GM12865 (cell line): ENCODE measurements at regions not wholly inside any gene's neighbourhood (a gene's known extent, or its start where the extent isn't known, plus 50 kb on each side); places are given as distances from the start of the nearest gene placed in this dataset.

Experiments
- DNase-seq: peaks from one replicate; pipeline ENCODE4 v3.0.0; 2010; ENCODE audit warnings: low read depth
- H3K4me3 ChIP-seq: 2 replicates; pipeline ENCODE4 v1.5.1; 2011; ENCODE audit warnings: mild to moderate bottlenecking, low read depth, low read length, control low read depth
- TF ChIP-seq, protein P1 (sequence below): IDR thresholded peaks from 2 replicates; pipeline ENCODE4 v1.5.1; 2011; ENCODE audit warnings: low read length, control low read depth, low read depth, inconsistent platforms; ENCODE audit not compliant: insufficient read depth; ENCODE audit errors: missing control alignments

DNA sequence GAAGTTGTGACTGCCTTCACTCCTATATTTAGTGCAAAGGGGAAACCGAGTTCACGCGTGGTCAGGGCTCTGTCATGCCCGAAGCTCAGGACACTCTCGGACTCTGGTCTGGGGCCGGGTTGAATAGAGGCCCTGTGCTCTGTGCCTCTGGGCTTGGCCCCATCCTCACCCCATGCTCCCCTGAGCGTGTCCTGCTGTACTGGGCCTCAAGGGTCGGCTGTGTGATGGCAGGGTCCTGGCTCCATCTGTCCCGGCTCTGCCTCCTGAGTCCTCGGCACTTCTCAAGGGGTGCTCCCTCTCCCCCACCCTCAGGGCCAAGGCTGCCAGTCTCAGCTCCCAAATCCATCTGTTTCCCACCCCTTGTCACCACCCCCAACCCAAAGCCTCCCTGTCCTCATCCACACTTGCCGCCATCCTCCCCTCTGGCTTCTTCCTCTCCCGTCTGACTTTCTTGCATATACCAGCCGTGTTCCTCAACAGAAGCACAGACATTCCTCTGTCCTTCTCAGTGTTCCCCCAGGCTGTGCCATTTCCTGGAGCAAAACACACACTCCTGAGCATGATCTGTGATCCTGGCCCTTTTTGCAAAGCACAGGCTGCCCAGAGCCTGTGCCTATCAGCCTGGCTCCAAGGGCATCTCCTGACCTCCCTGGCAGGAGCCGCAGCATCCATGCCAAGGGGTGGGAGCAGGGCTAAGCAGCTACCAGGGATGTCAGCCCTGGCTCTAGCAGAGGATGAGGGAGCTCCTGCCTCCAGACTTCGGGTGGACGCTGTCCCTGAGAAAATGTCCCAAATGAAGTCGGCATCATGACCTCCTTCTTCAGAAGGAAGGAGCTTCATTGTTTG, 64.2 kb upstream of the OTOS start:
- DNase-seq = no peak
- no peak overlapping the region for H3K4me3 ChIP-seq
- TF ChIP-seq, protein P1, sequence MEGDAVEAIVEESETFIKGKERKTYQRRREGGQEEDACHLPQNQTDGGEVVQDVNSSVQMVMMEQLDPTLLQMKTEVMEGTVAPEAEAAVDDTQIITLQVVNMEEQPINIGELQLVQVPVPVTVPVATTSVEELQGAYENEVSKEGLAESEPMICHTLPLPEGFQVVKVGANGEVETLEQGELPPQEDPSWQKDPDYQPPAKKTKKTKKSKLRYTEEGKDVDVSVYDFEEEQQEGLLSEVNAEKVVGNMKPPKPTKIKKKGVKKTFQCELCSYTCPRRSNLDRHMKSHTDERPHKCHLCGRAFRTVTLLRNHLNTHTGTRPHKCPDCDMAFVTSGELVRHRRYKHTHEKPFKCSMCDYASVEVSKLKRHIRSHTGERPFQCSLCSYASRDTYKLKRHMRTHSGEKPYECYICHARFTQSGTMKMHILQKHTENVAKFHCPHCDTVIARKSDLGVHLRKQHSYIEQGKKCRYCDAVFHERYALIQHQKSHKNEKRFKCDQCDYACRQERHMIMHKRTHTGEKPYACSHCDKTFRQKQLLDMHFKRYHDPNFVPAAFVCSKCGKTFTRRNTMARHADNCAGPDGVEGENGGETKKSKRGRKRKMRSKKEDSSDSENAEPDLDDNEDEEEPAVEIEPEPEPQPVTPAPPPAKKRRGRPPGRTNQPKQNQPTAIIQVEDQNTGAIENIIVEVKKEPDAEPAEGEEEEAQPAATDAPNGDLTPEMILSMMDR = no peak

DNA sequence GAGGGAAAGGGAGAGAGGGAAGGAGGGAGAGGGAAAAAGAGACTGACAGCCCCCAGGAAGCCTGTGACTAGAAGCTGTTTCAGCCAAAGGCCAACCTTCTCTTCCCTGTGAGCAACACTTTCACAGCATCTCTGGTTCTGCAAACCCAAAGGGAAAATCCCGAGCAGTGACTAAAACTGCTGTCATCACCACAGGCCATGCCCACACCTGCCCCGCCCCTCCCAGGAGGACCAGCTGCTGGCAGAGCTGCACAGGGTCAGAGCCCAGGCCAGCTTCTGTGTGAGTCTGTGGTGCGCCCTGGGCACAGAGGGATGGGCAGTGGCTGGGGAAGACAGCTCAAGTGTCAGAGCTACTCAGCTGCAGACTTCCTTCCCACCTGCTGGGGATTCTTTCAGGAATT, 64.9 kb upstream of the OTOS start:
- TF ChIP-seq, protein P1 = no peak
- no peak for DNase-seq
- H3K4me3 ChIP-seq = no peak overlapping the region

DNA sequence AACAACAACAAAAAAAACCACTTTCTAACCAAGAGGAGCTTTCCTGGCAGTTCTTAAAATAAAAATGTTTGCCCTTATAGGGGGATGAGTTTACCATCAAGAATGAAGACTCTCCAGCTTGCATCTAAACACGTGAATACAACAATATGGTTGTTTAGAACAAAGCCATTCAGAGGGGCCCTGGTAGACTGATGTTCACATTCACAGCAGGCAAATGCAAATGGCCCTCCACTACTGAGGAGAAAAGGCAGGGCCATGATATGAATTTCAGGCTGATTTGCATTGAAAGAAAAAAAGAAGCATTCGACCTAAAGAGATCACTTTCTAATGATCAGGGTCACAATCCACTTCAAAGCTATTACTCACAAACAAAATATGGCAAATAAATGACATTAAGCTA, 65.3 kb upstream of the OTOS start:
- no peak overlapping the region for H3K4me3 ChIP-seq
- no peak for DNase-seq
- TF ChIP-seq, protein P1 = no peak

DNA sequence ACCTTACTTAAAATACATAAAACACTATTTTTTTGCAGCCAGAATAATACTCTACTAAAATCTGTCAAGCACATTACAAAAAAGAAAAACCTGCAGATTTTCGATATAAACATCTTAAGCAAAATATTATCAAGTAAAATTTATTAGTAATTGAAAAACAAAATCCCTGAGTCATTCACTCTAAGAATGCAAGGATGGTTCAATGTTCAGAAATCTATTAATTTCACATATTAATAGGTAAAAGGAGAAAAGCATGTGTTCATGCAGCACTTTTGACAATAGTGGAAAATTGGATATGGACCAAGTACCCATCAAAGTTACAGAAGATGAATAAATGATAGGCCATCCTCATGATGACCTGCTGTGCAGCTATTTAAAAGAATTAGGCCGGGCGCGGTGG, 66.2 kb upstream of the OTOS start:
- TF ChIP-seq, protein P1 = no peak
- DNase-seq = no peak
- H3K4me3 ChIP-seq = no peak overlapping the region

DNA sequence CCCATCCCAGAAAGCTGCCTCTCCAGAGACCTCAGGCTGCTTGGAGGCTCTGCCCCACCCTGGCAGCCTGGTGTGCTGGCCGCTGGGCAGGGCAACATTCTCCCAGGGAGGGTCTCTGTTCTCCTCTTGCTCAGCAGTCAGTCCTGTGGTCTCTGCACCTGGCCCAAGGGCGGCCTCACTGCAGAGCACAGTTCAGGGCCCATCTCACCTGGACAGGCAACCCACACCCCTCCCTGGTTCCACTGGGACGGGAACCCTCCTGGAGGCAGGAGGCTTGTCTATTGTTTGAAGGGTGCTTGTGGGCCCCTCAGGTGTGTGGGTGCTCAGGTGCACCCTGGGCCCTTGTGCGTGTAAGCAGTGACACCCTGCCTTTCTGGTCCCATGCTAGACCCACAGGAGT, 67.2 kb upstream of the OTOS start:
- no peak overlapping the region for H3K4me3 ChIP-seq
- DNase-seq = no peak
- TF ChIP-seq, protein P1 = no peak

DNA sequence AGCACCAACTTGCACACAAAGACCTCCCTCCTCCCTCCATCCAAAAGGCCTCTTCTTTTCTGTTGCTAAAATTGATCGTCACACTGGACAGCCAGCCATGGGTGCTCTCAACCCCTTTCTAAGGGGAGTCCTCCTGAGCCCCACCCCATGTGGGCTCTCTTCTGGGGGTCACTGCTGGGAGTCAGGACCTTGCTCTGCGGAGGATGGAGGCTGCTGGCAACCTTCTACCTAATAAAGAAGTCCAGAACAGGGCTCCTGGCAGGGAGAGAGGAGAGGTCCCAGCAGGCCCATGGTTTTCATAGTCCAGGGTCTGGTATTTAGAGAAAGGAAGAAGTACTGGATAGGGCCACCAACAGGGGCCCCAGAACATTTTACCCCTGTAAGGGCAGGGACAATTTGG, 67.6 kb upstream of the OTOS start:
- TF ChIP-seq, protein P1 = no peak
- no peak for DNase-seq
- no peak overlapping the region for H3K4me3 ChIP-seq
